ENCODE measurements at regions not wholly inside any gene's neighbourhood (a gene's known extent, or its start where the extent isn't known, plus 50 kb on each side); places are given as distances from the start of the nearest gene placed in this dataset.

- peak; percentile 6 for DNase-seq (ENCODE audit: unreplicated experiment)
- H3K9me3 Mint-ChIP-seq (ENCODE audit: unreplicated experiment), result no peaks in the 10 kb centered on the region
- no peak overlapping the region for H3K4me3 Mint-ChIP-seq (ENCODE audit: unreplicated experiment)
- ChIA-PET CTCF (interaction anchor here (1.3 to 2.2 kb wide), 2 partner anchors 8 to 12 kb away, joined by 3 to 7 read pairs; no protein-coding TSS in a partner anchor), POLR2A (interaction anchor here (1.0 kb wide), 1 partner anchor 489 kb away, joined by 3 read pairs; the partner anchor contains the start of gene TLE4)
- H3K27me3 Mint-ChIP-seq (ENCODE audit: insufficient read depth, unreplicated experiment), result no peaks in the 10 kb centered on the region
- no peaks in the 10 kb centered on the region for H3K36me3 Mint-ChIP-seq (ENCODE audit: insufficient read depth, unreplicated experiment)
- peaks cover 17% of the 10 kb centered on the region for H3K4me1 Mint-ChIP-seq (ENCODE audit: insufficient read depth, unreplicated experiment)
- intact Hi-C loops (cut with micrococcal nuclease), result no loop called here
- TF ChIP-seq CTCF (IDR thresholded peaks at IDR 0.05; ENCODE audit: unreplicated experiment), result no peak
- BruUV-seq (replicated peaks), result no TSS peak
- peak overlapping the region; percentile 84 for H3K27ac Mint-ChIP-seq (ENCODE audit: low read depth, unreplicated experiment)
Measured at GRCh38 chr9:80061096-80061495, 489.3 kb downstream of the TLE4 start.

GRCh38 chr9:80059979-80060378, 488.2 kb downstream of the TLE4 start:
- H3K27me3 Mint-ChIP-seq (ENCODE audit: insufficient read depth, unreplicated experiment), result no peaks in the 10 kb centered on the region
- no peaks in the 10 kb centered on the region for H3K9me3 Mint-ChIP-seq (ENCODE audit: unreplicated experiment)
- intact Hi-C loops (cut with micrococcal nuclease), result no loop called here
- TF ChIP-seq CTCF (IDR thresholded peaks at IDR 0.05; ENCODE audit: unreplicated experiment), result no peak
- H3K36me3 Mint-ChIP-seq (ENCODE audit: insufficient read depth, unreplicated experiment), result no peaks in the 10 kb centered on the region
- ChIA-PET CTCF (interaction anchor here (0.5 to 2.2 kb wide), 2 partner anchors 11 to 18 kb away, joined by 3 to 7 read pairs; no protein-coding TSS in a partner anchor), POLR2A (no interaction called here)
- no peak for DNase-seq (ENCODE audit: unreplicated experiment)
- H3K27ac Mint-ChIP-seq (ENCODE audit: low read depth, unreplicated experiment), result no peak overlapping the region
- no peak overlapping the region for H3K4me3 Mint-ChIP-seq (ENCODE audit: unreplicated experiment)
- no TSS peak for BruUV-seq (replicated peaks)
- H3K4me1 Mint-ChIP-seq (ENCODE audit: insufficient read depth, unreplicated experiment), result peaks cover 17% of the 10 kb centered on the region

DNA sequence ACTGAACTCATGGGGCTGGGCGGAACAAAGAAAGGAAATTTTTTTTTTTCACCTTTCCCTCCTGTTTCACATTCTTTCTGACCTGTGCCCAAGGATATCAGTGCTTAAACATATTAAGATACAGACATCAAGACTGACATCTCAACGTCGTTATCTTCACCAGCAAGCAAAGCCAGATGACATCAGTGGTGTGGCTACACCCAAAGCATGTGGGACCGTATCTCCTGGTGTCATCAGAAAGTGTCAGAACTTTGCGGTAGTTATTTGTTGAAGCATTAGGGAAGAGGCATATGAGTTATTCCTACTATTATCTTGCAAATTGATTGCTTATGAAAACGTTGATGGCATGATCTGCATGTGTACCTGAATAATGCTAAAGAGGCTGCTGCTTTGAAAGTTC, 487.4 kb downstream of the TLE4 start:
- no peak overlapping the region for H3K4me3 Mint-ChIP-seq (ENCODE audit: unreplicated experiment)
- no peaks in the 10 kb centered on the region for H3K9me3 Mint-ChIP-seq (ENCODE audit: unreplicated experiment)
- intact Hi-C loops (cut with micrococcal nuclease), result no loop called here
- H3K27me3 Mint-ChIP-seq (ENCODE audit: insufficient read depth, unreplicated experiment), result no peaks in the 10 kb centered on the region
- TF ChIP-seq CTCF (IDR thresholded peaks at IDR 0.05; ENCODE audit: unreplicated experiment), result no peak
- BruUV-seq (replicated peaks), result no TSS peak
- ChIA-PET CTCF (no interaction called here), POLR2A (no interaction called here)
- peaks cover 17% of the 10 kb centered on the region for H3K4me1 Mint-ChIP-seq (ENCODE audit: insufficient read depth, unreplicated experiment)
- no peak overlapping the region for H3K27ac Mint-ChIP-seq (ENCODE audit: low read depth, unreplicated experiment)
- no peaks in the 10 kb centered on the region for H3K36me3 Mint-ChIP-seq (ENCODE audit: insufficient read depth, unreplicated experiment)
- DNase-seq (ENCODE audit: unreplicated experiment), result no peak

GRCh38 chr9:80052830-80053229, 481.1 kb downstream of the TLE4 start:
- Mint-ChIP-seq H3K27me3 (ENCODE audit: insufficient read depth, unreplicated experiment) (no peaks in the 10 kb centered on the region), H3K4me3 (ENCODE audit: unreplicated experiment) (no peak overlapping the region), H3K4me1 (ENCODE audit: insufficient read depth, unreplicated experiment) (no peaks in the 10 kb centered on the region), H3K9me3 (ENCODE audit: unreplicated experiment) (peaks cover 9% of the 10 kb centered on the region), H3K36me3 (ENCODE audit: insufficient read depth, unreplicated experiment) (no peaks in the 10 kb centered on the region), H3K27ac (ENCODE audit: low read depth, unreplicated experiment) (no peak overlapping the region)
- TF ChIP-seq CTCF (IDR thresholded peaks at IDR 0.05; ENCODE audit: unreplicated experiment), result no peak
- intact Hi-C loops (cut with micrococcal nuclease), result no loop called here
- no peak for DNase-seq (ENCODE audit: unreplicated experiment)
- ChIA-PET CTCF (interaction anchor here (0.6 kb wide), 1 partner anchor 9 kb away, joined by 3 read pairs; no protein-coding TSS in a partner anchor), POLR2A (no interaction called here)
- no TSS peak for BruUV-seq (replicated peaks)

All from MCF 10A (cell line).